ENCODE measurements at regions not wholly inside any gene's neighbourhood (a gene's known extent, or its start where the extent isn't known, plus 50 kb on each side); places are given as distances from the start of the nearest gene placed in this dataset.

DNA sequence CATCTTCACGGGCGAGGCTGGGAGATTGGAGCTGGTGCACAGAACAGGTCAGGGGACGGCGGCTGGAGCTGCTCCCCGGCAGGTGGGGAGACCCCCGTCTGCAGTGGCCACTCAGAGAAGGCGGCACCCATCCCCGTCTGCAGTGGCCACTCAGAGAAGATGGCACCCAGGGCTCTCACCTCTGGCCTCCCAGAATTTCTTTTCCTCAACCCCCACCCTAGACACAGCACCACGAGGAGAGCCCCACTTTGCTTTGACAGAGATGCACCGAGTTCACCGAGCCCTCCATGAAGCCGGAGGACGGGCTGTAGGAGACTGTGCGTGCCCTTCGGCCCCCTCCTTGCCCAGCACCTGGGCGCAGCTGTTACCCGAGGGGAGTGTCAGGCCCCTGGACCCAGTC lies 201.6 kb upstream of the SALL3 start:
- H3K4me3 ChIP-seq (ENCODE audit: low read length), result no peak overlapping the region
- DNase-seq (ENCODE audit: low read depth, low spot score), result no peak

DNA sequence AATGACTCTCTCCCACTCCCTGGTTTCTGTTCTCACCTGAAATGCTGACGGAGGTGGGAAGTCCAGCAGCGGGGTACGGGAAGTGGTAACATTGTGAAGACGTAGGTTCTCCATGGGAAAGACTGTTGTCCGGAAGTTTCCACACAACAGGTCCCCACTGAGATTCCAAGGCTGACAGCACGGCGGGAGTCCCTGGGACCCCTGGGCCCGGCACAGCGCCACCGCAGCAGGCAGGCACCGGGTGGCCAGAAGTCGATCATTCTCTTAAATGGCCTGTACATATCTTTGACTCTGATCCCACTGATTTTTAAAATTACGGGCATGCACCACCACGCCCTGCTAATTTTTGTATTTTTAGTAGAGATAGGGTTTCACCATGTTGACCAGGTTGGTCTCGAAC lies 201.0 kb upstream of the SALL3 start:
- no peak overlapping the region for H3K4me3 ChIP-seq (ENCODE audit: low read length)
- no peak for DNase-seq (ENCODE audit: low read depth, low spot score)

DNA sequence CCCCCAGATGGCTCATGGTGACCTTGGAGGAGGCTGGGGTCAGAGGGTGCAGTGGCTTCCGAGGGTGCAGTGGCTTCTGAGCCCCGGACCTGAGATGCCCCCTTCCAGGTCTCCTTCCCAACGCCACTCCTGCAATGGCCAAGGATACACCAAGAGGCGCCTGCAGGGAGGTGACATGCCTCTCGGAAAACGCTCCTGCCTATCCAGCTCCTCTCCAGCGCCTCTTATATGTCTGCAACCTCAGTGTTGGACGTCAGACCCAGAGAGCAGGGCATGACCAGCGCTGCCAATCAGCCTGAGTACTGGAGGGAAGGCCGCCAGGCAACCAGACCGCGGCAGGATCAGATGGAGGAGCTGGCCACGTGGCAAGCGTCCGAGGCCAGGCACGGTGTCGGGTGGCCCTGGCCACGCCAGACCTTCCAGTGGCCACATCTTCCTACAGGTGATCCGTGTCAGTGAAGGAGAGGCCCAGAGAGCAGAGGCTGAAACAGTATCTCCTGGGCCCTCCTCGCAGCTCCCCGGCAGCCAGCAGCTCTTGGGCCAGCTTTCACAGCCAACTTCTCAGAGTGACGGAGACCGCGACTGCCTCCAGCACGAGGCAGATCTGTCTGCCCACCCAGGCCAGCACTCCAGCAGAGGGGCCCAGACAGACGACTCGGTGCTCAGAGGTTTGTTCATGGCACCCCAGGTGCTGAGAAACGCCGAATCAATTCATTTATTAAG lies 199.5 kb upstream of the SALL3 start:
- no peak overlapping the region for H3K4me3 ChIP-seq (ENCODE audit: low read length)
- DNase-seq (ENCODE audit: low read depth, low spot score), result no peak

DNA sequence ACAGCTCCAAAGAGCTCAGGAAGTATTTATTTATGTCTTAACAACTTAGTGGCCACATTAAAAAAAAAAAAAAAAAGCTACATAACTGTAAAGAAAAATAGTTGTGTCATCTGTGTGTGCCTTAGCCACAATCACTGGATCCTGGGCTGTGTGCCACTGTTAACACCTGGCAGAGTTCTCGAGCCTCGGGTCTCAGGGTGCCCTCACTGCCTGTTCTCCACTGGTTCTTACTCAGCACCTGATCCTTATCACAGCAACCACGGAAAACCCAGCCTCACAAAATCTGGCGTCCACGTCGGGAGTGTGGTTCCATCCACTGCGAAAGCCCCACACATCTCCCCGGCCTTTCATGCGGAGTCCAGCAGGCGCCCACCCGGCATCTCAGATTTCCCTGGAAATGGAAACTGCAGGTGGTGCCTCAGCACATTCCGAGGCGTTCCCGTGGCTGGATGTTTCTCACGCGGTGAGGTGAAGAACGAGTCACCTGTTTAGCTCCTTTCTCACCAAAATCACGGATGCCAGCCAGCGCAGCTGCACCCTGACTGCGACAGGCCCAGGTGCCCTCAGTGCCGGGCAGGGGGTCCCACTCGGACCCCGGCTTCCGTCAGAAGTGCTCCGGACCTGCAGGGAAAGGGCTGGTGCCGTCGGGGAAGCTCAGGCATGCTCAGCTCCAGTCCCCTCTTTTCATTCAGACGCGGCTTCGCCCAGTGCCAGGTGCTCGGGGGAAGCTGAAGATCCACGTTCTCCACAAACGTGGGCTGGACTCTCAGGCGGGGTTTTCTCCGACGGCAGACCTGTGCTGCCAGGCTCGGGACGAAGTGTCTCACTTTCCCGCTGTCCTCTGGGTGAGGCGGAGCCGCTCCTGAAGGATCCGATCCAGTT lies 198.7 kb upstream of the SALL3 start:
- H3K4me3 ChIP-seq (ENCODE audit: low read length), result no peak overlapping the region
- DNase-seq (ENCODE audit: low read depth, low spot score), result no peak

DNA sequence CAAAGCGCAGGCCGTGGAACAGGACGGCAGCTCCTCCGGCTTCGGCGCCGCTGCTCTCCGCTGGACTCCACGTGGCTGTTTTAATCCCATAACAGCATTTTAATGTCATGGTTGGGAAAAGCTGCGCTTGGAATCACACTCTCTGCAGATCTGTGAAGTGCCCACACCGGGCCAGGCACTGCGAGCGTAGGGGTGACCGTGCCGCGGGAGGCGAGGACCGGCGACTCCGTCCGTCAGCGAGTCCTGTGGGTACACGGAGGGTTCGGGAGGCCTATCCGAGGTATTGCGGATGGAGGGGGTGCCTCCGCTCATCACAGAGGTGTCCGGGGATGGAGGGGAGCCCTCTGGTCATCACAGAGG lies 198.0 kb upstream of the SALL3 start:
- no peak for DNase-seq (ENCODE audit: low read depth, low spot score)
- no peak overlapping the region for H3K4me3 ChIP-seq (ENCODE audit: low read length)

DNA sequence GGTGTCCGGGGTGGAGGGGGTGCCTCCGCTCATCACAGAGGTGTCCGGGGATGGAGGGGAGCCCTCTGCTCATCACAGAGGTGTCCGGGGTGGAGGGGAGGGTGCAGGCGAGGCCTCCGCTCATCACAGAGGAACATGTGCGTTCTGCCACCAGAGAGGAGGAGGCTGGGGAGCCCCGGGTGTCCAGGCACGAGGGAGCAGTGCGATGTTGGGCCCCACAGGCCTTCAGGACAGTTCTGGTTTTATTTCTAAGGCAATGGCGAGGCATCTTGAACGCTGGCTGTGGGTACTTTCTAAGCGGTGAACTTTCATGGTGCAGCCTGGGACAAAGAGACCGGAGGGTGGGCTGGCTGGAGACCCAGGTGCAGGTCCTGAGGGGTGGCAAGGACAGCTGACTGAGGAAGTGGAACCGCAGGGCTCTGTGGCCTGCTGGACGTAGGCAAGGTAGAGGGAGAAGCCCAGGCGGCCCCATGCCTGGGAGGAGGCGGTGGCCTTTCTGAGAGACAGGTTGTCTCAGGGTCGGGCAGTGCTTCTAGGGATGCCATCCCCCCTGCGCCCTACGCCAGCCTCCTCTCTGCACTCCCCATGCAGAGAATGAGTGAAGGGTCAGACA lies 196.6 kb upstream of the SALL3 start:
- DNase-seq (ENCODE audit: low read depth, low spot score), result no peak
- no peak overlapping the region for H3K4me3 ChIP-seq (ENCODE audit: low read length)

DNA sequence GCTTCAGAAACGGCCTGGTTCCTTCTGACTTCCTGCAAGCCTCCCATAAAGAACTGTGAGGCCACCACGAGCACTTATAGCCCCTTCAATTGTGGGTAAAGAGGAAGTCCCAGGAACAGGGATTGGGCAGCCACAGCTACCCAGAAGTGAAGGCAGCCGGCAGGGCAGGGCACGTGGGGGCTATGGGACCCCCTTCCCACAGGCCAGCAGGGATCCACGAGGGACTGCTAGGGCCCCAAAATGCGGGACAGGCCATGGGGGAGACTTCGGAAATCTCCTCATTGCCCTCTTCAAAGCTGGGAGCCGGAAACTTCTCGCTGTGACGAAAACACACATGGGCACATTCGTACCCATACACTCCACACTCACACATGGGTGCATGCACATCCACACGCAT lies 196.1 kb upstream of the SALL3 start:
- no peak overlapping the region for H3K4me3 ChIP-seq (ENCODE audit: low read length)
- DNase-seq (ENCODE audit: low read depth, low spot score), result no peak

DNA sequence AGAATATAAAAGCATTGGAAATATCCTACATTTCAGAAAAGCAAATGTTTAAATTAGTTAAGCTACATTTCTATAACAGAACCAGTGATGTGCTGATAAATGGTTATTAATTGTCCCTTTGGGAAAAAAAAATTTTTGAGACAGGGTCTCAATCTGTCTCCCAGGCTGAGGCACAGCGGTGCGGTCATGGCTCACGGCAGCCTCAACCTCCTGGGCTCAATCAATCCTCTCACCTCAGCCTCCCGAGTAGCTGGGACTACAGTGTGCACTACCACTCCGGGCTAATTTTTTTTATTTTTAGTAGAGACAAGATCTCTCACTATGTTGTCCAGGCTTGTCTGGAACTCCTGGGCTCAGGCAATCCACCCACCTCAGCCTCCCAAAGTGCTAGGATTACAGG lies 194.8 kb upstream of the SALL3 start:
- H3K4me3 ChIP-seq (ENCODE audit: low read length), result no peak overlapping the region

DNA sequence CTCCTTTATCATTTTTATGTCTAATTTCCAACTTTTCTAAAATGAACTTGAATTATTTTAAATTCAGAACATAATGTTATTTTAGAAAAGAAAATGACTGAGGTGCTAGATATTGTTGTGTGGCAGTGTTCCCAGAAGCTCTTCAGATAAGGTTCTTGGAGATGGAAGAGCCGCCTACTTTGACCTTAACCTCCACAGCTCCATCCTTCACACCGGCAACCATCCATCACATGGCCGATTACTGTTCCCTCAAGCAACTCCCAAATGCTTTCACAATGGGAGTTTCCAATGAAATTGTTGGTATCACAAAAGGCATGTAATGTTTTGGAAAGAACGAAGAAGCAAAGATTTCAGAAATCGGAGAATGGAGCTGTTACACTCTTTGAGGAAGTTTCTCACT lies 193.9 kb upstream of the SALL3 start:
- no peak overlapping the region for H3K4me3 ChIP-seq (ENCODE audit: low read length)
- DNase-seq (ENCODE audit: low read depth, low spot score), result no peak

More for the DNA sequence above, 194.8 kb upstream of the SALL3 start:
- no peak for DNase-seq (ENCODE audit: low read depth, low spot score)

DNA sequence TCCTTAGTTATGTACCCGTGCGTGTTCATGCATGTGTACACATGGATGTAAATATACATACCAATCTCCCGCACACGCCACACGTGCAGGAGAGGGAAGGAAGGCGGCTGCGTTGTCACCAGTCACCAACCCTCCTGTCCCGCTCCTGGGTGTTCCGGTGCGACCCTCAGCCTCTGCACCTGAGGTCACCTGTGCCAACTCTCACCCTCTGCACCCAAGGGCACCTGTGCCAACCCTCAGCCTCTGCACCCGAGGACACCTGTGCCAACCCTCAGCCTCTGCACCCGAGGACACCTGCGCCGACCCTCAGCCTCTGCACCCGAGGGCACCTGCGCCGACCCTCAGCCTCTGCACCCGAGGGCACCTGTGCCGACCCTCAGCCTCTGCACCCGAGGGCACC lies 192.8 kb upstream of the SALL3 start:
- no peak for DNase-seq (ENCODE audit: low read depth, low spot score)
- no peak overlapping the region for H3K4me3 ChIP-seq (ENCODE audit: low read length)

DNA sequence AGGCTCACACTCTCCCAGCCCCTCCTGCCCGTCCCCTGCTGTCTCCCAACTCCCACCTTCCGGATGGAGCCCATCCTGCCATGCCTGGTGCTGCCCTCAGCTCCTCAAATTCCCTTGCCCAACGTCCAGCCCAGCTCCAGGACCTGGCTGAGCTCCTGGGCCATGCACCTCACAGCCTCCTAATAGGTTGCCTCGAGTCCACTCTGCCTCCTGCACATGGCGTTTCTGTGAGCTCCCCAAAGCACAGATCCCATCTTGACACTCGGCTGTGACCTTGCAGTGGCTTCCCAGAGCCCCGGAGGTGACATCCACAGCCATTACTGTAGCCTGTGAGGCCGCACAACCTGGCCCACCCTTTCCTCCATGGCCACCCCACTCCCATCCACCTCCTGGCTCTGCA lies 191.9 kb upstream of the SALL3 start:
- DNase-seq (ENCODE audit: low read depth, low spot score), result no peak
- H3K4me3 ChIP-seq (ENCODE audit: low read length), result no peak overlapping the region

DNA sequence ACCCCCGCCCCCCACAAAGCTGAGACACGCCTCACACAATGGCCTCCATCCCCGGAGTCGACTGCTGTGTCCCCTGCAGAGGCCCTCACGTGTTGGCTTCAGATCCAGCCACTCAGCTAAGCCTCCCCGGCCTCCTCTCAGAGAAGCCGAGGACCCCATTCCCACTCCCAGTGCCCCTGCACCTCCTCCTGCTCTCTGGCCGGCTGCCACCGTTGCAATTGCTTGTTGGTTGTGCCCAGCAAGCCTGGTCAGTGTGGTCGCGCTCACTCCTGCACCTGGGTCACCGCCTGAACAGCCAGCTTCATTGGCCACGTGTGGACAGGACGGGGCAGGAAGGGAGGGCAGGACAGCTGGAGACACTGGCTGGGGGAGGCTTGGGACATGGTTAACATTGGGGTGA lies 191.5 kb upstream of the SALL3 start:
- DNase-seq (ENCODE audit: low read depth, low spot score), result no peak
- H3K4me3 ChIP-seq (ENCODE audit: low read length), result no peak overlapping the region

DNA sequence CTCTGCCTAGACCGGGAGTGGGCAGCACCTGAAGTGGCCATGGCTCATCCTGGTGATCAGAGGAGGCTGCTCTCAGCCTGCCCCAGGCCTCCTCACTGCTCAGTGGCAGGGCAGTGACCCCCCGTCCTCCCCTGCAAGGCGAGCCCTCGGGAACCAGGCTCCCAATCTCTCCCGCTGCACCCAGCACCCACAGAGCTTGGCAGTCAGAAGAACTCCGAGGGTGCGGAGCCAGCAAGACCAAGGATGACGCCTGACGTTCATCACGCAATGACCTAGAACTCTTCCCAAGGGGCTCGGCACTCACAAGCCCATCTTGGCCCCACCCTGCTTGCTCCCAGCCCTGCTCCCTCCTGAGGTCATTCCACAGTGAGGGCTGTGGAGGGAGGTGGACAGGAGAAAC lies 189.8 kb upstream of the SALL3 start:
- H3K4me3 ChIP-seq (ENCODE audit: low read length), result no peak overlapping the region
- no peak for DNase-seq (ENCODE audit: low read depth, low spot score)

DNA sequence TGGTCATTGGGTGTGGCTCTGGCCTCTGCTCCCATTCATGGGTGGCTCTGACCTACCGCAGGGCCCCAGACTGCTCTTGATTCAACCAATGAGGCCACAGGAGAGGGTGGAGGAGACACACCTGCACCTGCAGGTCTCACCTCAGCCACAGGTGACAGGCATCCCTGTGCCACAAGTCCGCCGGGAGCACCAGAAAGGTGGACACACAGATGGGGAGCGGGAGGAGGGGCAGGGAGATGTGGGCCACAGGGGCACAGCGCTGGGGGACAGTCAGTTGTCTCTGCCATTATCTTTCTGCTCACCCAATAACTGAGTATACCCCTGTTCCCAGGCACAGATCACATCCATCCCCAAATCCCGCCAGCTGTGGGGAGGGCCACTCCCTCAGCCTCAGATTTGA lies 189.1 kb upstream of the SALL3 start:
- no peak overlapping the region for H3K4me3 ChIP-seq (ENCODE audit: low read length)
- DNase-seq (ENCODE audit: low read depth, low spot score), result no peak

DNA sequence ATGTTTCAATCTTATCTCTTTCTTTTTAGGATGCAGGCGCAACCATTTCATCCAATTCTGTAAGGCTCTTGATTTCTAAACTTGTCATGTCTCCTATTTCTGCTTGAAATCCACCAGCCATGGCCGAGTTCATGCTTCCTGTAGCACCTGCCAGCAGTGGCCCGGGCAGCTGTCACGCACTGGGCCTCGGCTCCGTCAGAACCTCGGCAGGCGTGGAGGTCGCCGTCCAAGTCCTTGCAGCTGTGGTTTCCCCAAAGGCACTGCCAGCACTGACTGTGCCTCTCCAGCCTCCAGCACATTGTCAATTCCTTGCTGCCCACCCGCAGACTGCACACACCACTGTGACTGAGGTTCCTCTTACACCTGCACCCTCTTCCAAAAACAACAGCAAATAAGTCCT lies 188.7 kb upstream of the SALL3 start:
- DNase-seq (ENCODE audit: low read depth, low spot score), result no peak
- no peak overlapping the region for H3K4me3 ChIP-seq (ENCODE audit: low read length)

DNA sequence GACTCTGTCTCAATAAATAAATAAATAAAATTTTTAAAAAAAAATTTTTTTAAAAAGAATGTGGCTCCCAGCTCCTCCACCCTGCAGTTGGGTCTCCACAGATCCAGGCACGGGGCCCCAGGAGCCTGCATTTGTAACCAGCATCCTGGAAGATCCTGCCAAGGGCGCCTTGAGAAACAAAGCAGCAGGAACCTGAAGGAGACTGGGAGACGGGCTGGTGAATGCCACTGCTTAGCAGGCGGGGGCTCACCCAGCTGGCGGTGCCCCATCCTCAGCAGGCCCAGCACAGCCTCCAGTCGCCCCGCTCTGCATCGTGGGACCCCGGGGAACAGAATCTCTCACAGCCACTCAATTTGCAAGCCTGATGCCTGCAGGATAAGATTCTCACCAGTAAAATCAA lies 187.5 kb upstream of the SALL3 start:
- no peak overlapping the region for H3K4me3 ChIP-seq (ENCODE audit: low read length)
- no peak for DNase-seq (ENCODE audit: low read depth, low spot score)

DNA sequence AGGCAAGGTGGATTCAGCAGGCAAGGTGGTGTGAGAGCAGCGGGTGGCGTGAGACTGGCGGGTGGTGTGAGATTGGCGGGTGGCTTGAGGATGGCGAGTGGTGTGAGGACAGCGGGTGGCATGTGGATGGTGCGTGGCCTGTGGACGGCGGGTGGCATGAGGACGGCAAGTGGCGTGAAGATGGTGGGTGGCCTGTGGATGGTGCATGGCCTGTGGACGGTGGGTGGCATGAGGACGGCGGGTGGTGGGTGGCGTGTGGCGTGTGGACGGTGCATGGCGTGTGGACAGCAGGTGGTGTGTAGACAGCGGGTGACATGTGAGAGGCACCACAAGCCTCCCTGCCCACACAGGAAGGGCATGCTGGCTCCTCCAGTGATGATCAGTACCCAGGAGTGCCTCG lies 186.9 kb upstream of the SALL3 start:
- DNase-seq (ENCODE audit: low read depth, low spot score), result no peak
- no peak overlapping the region for H3K4me3 ChIP-seq (ENCODE audit: low read length)

DNA sequence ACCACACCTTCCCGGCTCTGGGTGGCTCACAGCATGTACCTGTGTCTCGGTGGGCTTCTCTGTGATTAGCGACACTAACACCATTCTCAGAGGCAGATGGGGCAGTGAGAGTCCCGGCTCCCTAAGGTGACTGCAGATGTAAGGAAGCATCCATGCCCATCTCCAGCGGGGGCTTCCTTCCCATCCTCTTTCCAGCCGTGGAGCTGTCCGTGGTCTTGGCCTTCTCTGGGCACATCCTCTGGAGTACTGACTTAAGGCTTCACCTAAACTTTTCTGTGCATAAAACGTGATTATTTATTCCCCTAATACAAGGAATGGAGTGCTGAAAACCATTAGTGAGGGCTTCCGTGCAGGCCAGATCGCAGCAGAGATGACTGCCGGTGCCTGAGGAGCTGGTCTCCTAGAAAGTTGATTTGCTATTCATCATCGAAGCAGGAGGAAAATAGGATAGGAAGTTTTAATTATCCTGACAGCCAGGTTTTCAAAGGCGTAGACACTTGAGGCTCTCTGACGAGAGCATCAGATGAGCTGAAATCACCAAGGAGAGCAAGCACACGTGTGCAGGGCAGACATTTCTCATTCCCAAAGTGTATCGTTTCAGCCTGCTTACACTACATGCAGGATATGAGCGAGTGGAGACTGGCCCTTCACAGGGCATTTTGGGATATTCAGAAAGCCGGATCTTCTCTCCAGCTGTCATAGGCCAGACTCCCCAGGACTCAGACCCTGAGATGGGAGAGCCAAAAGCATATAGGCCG lies 186.1 kb upstream of the SALL3 start:
- H3K4me3 ChIP-seq (ENCODE audit: low read length), result no peak overlapping the region
- DNase-seq (ENCODE audit: low read depth, low spot score), result no peak

DNA sequence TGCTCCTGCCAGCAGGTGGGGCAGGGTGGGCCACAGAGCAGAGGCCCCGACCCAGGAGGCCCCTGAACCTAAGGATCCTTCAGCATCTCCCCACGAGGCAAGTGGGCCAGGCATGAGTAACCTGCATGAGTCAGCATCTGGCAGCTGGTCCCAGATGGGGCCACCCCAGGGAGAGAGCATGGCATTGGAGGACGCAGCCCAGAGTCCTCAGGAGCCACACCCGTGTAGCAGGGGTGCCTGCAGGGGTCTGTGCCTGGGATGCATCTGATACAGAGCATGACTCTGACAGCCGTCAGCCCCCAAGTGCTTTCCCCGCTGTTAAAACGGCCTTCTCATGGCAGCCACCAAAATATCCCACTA lies 185.6 kb upstream of the SALL3 start:
- DNase-seq (ENCODE audit: low read depth, low spot score), result no peak
- H3K4me3 ChIP-seq (ENCODE audit: low read length), result no peak overlapping the region
